Type B pancreatic cell (in vitro differentiated cells): ENCODE measurements at regions not wholly inside any gene's neighbourhood (a gene's known extent, or its start where the extent isn't known, plus 50 kb on each side); places are given as distances from the start of the nearest gene placed in this dataset.
A peak's percentile ranks its signal among the peaks of the same experiment; 100 is the strongest.

Experiments used
- DNase-seq: peaks from one replicate; pipeline ENCODE4 v3.0.0; 2021; ENCODE audit warnings: mixed read lengths; ENCODE audit not compliant: unreplicated experiment; ENCODE audit errors: extremely low spot score
- H3K27ac Mint-ChIP-seq: 2 replicates; pipeline ENCODE4 v1.8.0; 2021; ENCODE audit warnings: mild to moderate bottlenecking, mixed read lengths
- H3K27me3 Mint-ChIP-seq: 2 replicates; pipeline ENCODE4 v1.8.0; 2021; ENCODE audit warnings: mixed read lengths
- H3K36me3 Mint-ChIP-seq: 2 replicates; pipeline ENCODE4 v1.8.0; 2021; ENCODE audit warnings: mixed read lengths
- H3K4me1 Mint-ChIP-seq: one replicate; pipeline ENCODE4 v1.8.0; 2021; ENCODE audit warnings: mixed read lengths; ENCODE audit not compliant: unreplicated experiment
- H3K4me3 Mint-ChIP-seq: 2 replicates; pipeline ENCODE4 v1.8.0; 2021; ENCODE audit warnings: mild to moderate bottlenecking, mixed read lengths
- H3K9me3 Mint-ChIP-seq: 2 replicates; pipeline ENCODE4 v1.8.0; 2021; ENCODE audit warnings: mixed read lengths
- TF ChIP-seq, protein P1 (sequence below): fragments of 200-600 bp; sonication (generic); conservative IDR thresholded peaks from 2 replicates; pipeline ENCODE4 v1.5.0; 2021; ENCODE audit warnings: antibody characterized with exemption, mild to moderate bottlenecking

DNA sequence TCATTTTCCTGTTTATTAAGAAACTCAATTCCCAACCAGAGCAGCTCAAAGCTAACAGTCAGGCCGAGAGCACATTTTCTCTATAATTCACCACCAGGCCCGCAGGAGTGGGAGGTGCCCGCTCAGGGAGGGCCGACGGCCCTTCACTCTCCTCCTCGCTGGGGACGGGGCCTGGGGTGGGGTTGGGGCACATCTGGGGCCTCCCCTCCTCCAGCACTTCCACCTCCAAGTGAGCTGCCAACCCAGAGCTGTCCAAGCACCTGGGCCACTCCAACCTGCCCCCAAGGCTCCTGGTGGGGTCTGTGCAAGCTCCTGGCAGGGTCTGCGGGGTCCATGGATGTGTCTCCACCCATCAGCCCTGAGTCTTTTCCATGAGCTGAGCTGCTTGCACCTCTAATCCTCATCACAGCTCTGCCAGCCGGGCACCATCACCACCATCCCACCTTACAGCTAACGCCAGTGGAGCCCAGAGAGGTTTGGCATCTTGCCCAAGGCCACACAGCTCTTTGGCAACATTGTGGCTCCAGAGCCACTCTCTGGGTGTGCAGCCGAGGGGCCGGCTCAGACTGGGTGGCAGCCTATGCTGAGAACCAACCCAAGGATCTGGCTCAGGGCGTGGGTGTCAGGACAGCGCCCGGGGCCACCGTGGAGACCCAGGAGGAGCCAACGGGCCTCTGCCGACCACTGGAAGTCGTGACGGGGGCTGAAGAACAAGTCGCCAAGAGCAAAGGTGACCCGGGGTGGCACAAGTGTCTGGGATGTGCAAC is 193.5 kb downstream of the BRD1 start:
- H3K27ac Mint-ChIP-seq: no peak overlapping the region
- peaks cover 4% of the 10 kb centered on the region for H3K4me1 Mint-ChIP-seq
- peaks cover 11% of the 10 kb centered on the region for H3K27me3 Mint-ChIP-seq
- DNase-seq: no peak
- TF ChIP-seq, protein P1, sequence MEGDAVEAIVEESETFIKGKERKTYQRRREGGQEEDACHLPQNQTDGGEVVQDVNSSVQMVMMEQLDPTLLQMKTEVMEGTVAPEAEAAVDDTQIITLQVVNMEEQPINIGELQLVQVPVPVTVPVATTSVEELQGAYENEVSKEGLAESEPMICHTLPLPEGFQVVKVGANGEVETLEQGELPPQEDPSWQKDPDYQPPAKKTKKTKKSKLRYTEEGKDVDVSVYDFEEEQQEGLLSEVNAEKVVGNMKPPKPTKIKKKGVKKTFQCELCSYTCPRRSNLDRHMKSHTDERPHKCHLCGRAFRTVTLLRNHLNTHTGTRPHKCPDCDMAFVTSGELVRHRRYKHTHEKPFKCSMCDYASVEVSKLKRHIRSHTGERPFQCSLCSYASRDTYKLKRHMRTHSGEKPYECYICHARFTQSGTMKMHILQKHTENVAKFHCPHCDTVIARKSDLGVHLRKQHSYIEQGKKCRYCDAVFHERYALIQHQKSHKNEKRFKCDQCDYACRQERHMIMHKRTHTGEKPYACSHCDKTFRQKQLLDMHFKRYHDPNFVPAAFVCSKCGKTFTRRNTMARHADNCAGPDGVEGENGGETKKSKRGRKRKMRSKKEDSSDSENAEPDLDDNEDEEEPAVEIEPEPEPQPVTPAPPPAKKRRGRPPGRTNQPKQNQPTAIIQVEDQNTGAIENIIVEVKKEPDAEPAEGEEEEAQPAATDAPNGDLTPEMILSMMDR: no peak
- no peaks in the 10 kb centered on the region for H3K36me3 Mint-ChIP-seq
- no peaks in the 10 kb centered on the region for H3K9me3 Mint-ChIP-seq
- H3K4me3 Mint-ChIP-seq: no peak overlapping the region

DNA sequence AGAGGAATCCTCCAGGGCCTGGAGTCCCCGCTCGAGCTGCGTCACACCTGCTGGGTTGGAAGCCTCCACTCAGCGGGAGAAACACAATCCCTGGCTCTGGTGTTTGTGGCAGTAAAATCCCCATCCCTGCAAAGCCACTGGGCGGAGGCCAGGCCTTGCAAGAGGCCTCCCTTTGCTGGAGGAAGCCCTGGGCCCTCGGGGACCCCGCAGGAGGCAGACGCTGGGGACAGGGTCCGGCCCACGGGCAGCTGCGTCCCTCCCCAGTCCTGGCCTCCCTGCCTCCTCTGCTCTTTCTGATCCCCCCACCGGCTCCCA is 194.7 kb downstream of the BRD1 start:
- peaks cover 18% of the 10 kb centered on the region for H3K27me3 Mint-ChIP-seq
- peak overlapping the region; percentile 82 for H3K4me3 Mint-ChIP-seq
- H3K4me1 Mint-ChIP-seq: peaks cover 13% of the 10 kb centered on the region
- no peaks in the 10 kb centered on the region for H3K9me3 Mint-ChIP-seq
- TF ChIP-seq, protein P1: no peak
- peak overlapping the region; percentile 48 for H3K27ac Mint-ChIP-seq
- DNase-seq: no peak
- H3K36me3 Mint-ChIP-seq: no peaks in the 10 kb centered on the region

- H3K9me3 Mint-ChIP-seq: no peaks in the 10 kb centered on the region
- H3K27me3 Mint-ChIP-seq: peaks cover 19% of the 10 kb centered on the region
- H3K27ac Mint-ChIP-seq: peak overlapping the region; percentile 48
- TF ChIP-seq, protein P1: peak; percentile 97
- H3K4me3 Mint-ChIP-seq: peak overlapping the region; percentile 82
- peak; percentile 83 for DNase-seq
- no peaks in the 10 kb centered on the region for H3K36me3 Mint-ChIP-seq
- peaks cover 13% of the 10 kb centered on the region for H3K4me1 Mint-ChIP-seq
Observed at GRCh38 chr22:49632199-49633009, 195.3 kb downstream of the BRD1 start.

- H3K27me3 Mint-ChIP-seq: peaks cover 20% of the 10 kb centered on the region
- TF ChIP-seq, protein P1: no peak
- no peaks in the 10 kb centered on the region for H3K9me3 Mint-ChIP-seq
- H3K4me3 Mint-ChIP-seq: no peak overlapping the region
- peaks cover 13% of the 10 kb centered on the region for H3K4me1 Mint-ChIP-seq
- no peaks in the 10 kb centered on the region for H3K36me3 Mint-ChIP-seq
- no peak for DNase-seq
- H3K27ac Mint-ChIP-seq: no peak overlapping the region
Observed at GRCh38 chr22:49630448-49630946, 197.2 kb downstream of the BRD1 start.

- Mint-ChIP-seq H3K4me1 (peaks cover 13% of the 10 kb centered on the region), H3K27ac (no peak overlapping the region), H3K36me3 (no peaks in the 10 kb centered on the region), H3K27me3 (peaks cover 26% of the 10 kb centered on the region), H3K9me3 (no peaks in the 10 kb centered on the region), H3K4me3 (no peak overlapping the region)
- TF ChIP-seq, protein P1: no peak
- DNase-seq: no peak
Observed at GRCh38 chr22:49629586-49630447, 197.9 kb downstream of the BRD1 start.
